ENCODE measurements at regions not wholly inside any gene's neighbourhood (a gene's known extent, or its start where the extent isn't known, plus 50 kb on each side); places are given as distances from the start of the nearest gene placed in this dataset.

- no peak for TF ChIP-seq CTCF (IDR thresholded peaks at IDR 0.05; ENCODE audit: borderline replicate concordance)
- Histone ChIP-seq H3K4me3 (no peak overlapping the region), H3K27ac (replicated peaks) (no peak overlapping the region), H3K36me3 (no peaks in the 10 kb centered on the region), H3K9me3 (replicated peaks) (no peaks in the 10 kb centered on the region), H3K27me3 (ENCODE audit: low read depth) (peaks cover 9% of the 10 kb centered on the region), H3K4me1 (no peaks in the 10 kb centered on the region)
- DNase-seq, result no peak
- intact Hi-C loops (cut with micrococcal nuclease), result no loop called here
Measured at GRCh38 chr9:27848315-27848714, 275.0 kb upstream of the C9orf72 start.

GRCh38 chr9:27851858-27852257 lies 278.6 kb upstream of the C9orf72 start:
- no peaks in the 10 kb centered on the region for H3K4me1 ChIP-seq
- peaks cover 12% of the 10 kb centered on the region for H3K27me3 ChIP-seq (ENCODE audit: low read depth)
- no peaks in the 10 kb centered on the region for H3K36me3 ChIP-seq
- no peak for DNase-seq
- TF ChIP-seq CTCF (IDR thresholded peaks at IDR 0.05; ENCODE audit: borderline replicate concordance), result no peak
- intact Hi-C loops (cut with micrococcal nuclease), result no loop called here
- no peak overlapping the region for H3K27ac ChIP-seq (replicated peaks)
- H3K9me3 ChIP-seq (replicated peaks), result no peaks in the 10 kb centered on the region
- H3K4me3 ChIP-seq, result no peak overlapping the region

GRCh38 chr9:27853529-27853928 lies 280.2 kb upstream of the C9orf72 start:
- no peak for DNase-seq
- Histone ChIP-seq H3K27ac (replicated peaks) (no peak overlapping the region), H3K9me3 (replicated peaks) (no peaks in the 10 kb centered on the region), H3K4me1 (no peaks in the 10 kb centered on the region), H3K27me3 (ENCODE audit: low read depth) (peaks cover 17% of the 10 kb centered on the region), H3K4me3 (no peak overlapping the region), H3K36me3 (no peaks in the 10 kb centered on the region)
- intact Hi-C loops (cut with micrococcal nuclease), result no loop called here
- no peak for TF ChIP-seq CTCF (IDR thresholded peaks at IDR 0.05; ENCODE audit: borderline replicate concordance)

- intact Hi-C loops (cut with micrococcal nuclease), result no loop called here
- Histone ChIP-seq H3K27me3 (ENCODE audit: low read depth) (peaks cover 8% of the 10 kb centered on the region), H3K36me3 (no peaks in the 10 kb centered on the region), H3K27ac (replicated peaks) (no peak overlapping the region), H3K4me1 (no peaks in the 10 kb centered on the region), H3K4me3 (no peak overlapping the region), H3K9me3 (replicated peaks) (no peaks in the 10 kb centered on the region)
- no peak for DNase-seq
- no peak for TF ChIP-seq CTCF (IDR thresholded peaks at IDR 0.05; ENCODE audit: borderline replicate concordance)
Measured at GRCh38 chr9:27856054-27856453, 282.8 kb upstream of the C9orf72 start.

GRCh38 chr9:27856748-27857147 lies 283.5 kb upstream of the C9orf72 start:
- intact Hi-C loops (cut with micrococcal nuclease), result no loop called here
- H3K4me3 ChIP-seq, result no peak overlapping the region
- TF ChIP-seq CTCF (IDR thresholded peaks at IDR 0.05; ENCODE audit: borderline replicate concordance), result no peak

GRCh38 chr9:27861887-27862286 lies 288.6 kb upstream of the C9orf72 start:
- no peak overlapping the region for H3K4me3 ChIP-seq
- intact Hi-C loops (cut with micrococcal nuclease), result no loop called here
- H3K4me1 ChIP-seq, result no peaks in the 10 kb centered on the region
- no peaks in the 10 kb centered on the region for H3K9me3 ChIP-seq (replicated peaks)
- no peaks in the 10 kb centered on the region for H3K36me3 ChIP-seq
- no peak for TF ChIP-seq CTCF (IDR thresholded peaks at IDR 0.05; ENCODE audit: borderline replicate concordance)
- H3K27me3 ChIP-seq (ENCODE audit: low read depth), result peaks cover 5% of the 10 kb centered on the region
- no peak overlapping the region for H3K27ac ChIP-seq (replicated peaks)
- no peak for DNase-seq

More at GRCh38 chr9:27856748-27857147, 283.5 kb upstream of the C9orf72 start:
- no peak for DNase-seq
- Histone ChIP-seq H3K27ac (replicated peaks) (no peak overlapping the region), H3K9me3 (replicated peaks) (no peaks in the 10 kb centered on the region), H3K4me1 (no peaks in the 10 kb centered on the region), H3K36me3 (no peaks in the 10 kb centered on the region), H3K27me3 (ENCODE audit: low read depth) (peaks cover 8% of the 10 kb centered on the region)

Measured in left ventricle myocardium inferior (tissue), 1 donor.